RWPE2 (cell line): ENCODE measurements at regions not wholly inside any gene's neighbourhood (a gene's known extent, or its start where the extent isn't known, plus 50 kb on each side); places are given as distances from the start of the nearest gene placed in this dataset.

Source experiments
- ATAC-seq: fragments of 200-7000 bp; cut with Tn5 transposase; 3 replicates; pipeline ENCODE4 v1.9.1; 2021; ENCODE audit warnings: low read depth
- DNase-seq: peaks from one replicate; pipeline ENCODE4 v3.0.0-alpha.2; 2020; ENCODE audit warnings: low spot score
- H3K27ac ChIP-seq: fragments of 450-650 bp; 2 replicates; pipeline ENCODE4 v1.5.1; 2017; ENCODE audit warnings: mild to moderate bottlenecking; ENCODE audit not compliant: poor library complexity, severe bottlenecking
- H3K27me3 ChIP-seq: fragments of 250-450 bp; sonication (Bioruptor Pico); 2 replicates; pipeline ENCODE4 v1.5.1; 2021; ENCODE audit warnings: mild to moderate bottlenecking, moderate library complexity; ENCODE audit not compliant: insufficient read depth, poor library complexity, severe bottlenecking
- H3K36me3 ChIP-seq: fragments of 250-450 bp; sonication (Bioruptor Pico); 2 replicates; pipeline ENCODE4 v1.5.1; 2020; ENCODE audit warnings: low read depth, mild to moderate bottlenecking, moderate library complexity
- H3K4me1 ChIP-seq: fragments of 250-450 bp; sonication (Bioruptor Pico); 2 replicates; pipeline ENCODE4 v1.5.1; 2021; ENCODE audit warnings: mild to moderate bottlenecking, moderate library complexity; ENCODE audit not compliant: insufficient read depth, poor library complexity, severe bottlenecking
- H3K4me3 ChIP-seq: fragments of 250-450 bp; sonication (Bioruptor Pico); 2 replicates; pipeline ENCODE4 v1.5.1; 2021; ENCODE audit warnings: mild to moderate bottlenecking, moderate library complexity; ENCODE audit not compliant: severe bottlenecking
- H3K9me3 ChIP-seq: fragments of 250-450 bp; sonication (Bioruptor Pico); 2 replicates; pipeline ENCODE4 v1.5.1; 2021; ENCODE audit warnings: mild to moderate bottlenecking, moderate library complexity; ENCODE audit not compliant: severe bottlenecking
- TF ChIP-seq, protein P1 (sequence below): fragments of 450-650 bp; IDR thresholded peaks from one replicate; pipeline ENCODE4 v1.5.1; 2017; ENCODE audit warnings: mild to moderate bottlenecking, moderate library complexity; ENCODE audit not compliant: poor library complexity, severe bottlenecking

DNA sequence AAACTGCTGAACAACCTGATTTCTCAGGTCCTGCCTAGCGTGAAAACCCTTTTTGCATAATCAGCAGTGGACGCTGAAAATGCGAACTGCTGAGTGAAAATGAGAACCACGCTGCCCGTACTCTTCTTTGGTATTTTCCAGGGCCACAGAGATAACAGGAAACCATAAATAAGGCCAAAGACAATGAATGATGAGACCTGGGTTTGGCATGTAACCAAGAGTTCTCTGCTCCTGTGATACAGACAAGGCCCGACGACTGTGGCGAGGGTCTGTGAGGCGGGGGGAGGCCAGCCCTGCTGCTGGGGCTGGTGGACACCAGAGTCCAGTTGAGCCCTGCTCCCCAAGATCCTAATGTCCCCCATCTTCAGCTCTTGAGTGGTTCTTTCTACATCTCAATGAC, 236.0 kb downstream of the WDR11 start:
- H3K27ac ChIP-seq = no peak overlapping the region
- no peaks in the 10 kb centered on the region for H3K9me3 ChIP-seq
- H3K36me3 ChIP-seq = no peaks in the 10 kb centered on the region
- ATAC-seq = no peak
- H3K4me1 ChIP-seq = peaks cover 4% of the 10 kb centered on the region
- TF ChIP-seq, protein P1, sequence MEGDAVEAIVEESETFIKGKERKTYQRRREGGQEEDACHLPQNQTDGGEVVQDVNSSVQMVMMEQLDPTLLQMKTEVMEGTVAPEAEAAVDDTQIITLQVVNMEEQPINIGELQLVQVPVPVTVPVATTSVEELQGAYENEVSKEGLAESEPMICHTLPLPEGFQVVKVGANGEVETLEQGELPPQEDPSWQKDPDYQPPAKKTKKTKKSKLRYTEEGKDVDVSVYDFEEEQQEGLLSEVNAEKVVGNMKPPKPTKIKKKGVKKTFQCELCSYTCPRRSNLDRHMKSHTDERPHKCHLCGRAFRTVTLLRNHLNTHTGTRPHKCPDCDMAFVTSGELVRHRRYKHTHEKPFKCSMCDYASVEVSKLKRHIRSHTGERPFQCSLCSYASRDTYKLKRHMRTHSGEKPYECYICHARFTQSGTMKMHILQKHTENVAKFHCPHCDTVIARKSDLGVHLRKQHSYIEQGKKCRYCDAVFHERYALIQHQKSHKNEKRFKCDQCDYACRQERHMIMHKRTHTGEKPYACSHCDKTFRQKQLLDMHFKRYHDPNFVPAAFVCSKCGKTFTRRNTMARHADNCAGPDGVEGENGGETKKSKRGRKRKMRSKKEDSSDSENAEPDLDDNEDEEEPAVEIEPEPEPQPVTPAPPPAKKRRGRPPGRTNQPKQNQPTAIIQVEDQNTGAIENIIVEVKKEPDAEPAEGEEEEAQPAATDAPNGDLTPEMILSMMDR = no peak
- no peak overlapping the region for H3K4me3 ChIP-seq
- no peaks in the 10 kb centered on the region for H3K27me3 ChIP-seq
- no peak for DNase-seq

DNA sequence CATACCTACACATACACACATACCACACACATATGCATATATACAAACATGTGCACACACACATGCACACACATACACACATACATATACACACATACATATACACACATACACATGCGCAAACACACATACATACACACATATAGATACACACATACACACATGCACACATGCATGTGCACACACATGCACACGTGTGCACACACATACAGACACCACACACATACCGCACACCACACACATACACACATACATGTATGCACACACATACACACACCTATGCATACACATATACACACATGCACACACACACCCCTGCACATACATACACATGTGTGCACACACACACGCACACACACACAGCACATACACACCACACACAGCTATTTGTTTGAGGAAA, 236.5 kb downstream of the WDR11 start:
- TF ChIP-seq, protein P1 = no peak
- Histone ChIP-seq H3K4me3 (no peak overlapping the region), H3K27me3 (no peaks in the 10 kb centered on the region), H3K9me3 (no peaks in the 10 kb centered on the region), H3K36me3 (no peaks in the 10 kb centered on the region), H3K4me1 (peaks cover 9% of the 10 kb centered on the region), H3K27ac (no peak overlapping the region)
- no peak for DNase-seq
- no peak for ATAC-seq

DNA sequence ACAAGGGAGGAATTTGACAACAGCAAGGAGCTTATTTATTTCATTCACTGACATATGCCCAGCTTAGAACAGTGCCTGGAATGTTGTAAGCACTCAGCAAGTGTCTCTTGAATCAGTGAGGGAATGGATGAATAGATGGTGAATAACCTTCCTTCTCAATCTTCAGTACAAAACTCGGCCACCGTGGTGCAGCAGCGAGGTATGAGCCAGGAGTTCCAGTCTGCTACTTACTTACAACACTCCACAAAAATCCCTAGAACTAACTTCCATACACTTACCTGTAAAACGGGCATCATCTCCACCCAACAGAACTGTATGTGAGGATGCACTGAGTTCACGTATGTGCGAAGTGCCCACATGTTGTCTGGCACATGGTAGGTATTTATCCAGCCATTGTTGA, 237.4 kb downstream of the WDR11 start:
- Histone ChIP-seq H3K27me3 (no peaks in the 10 kb centered on the region), H3K9me3 (no peaks in the 10 kb centered on the region), H3K4me3 (no peak overlapping the region), H3K4me1 (peaks cover 14% of the 10 kb centered on the region), H3K27ac (no peak overlapping the region), H3K36me3 (no peaks in the 10 kb centered on the region)
- DNase-seq (no peak), ATAC-seq (peak; percentile 78)
- TF ChIP-seq, protein P1 = peak; percentile 57

DNA sequence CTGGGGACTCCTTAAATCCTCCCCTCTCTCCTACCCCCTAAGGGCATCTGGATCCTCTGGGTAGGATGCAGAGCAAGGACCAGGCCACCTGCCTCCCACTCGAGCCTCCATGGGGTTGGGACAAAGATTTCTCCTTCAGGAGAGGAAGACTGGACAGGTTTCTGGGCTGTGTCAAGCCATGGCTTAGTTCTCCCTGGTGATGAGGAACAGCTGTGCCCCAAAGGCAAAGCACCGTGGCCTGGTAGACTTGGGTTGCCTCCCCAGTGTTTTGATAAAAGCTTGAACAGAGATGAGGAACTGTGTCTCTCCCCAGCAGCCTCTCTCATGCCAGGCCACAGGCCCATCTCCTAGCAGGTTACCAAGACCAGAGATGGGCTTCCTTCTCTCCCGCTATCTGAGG, 238.3 kb downstream of the WDR11 start:
- no peak overlapping the region for H3K27ac ChIP-seq
- ATAC-seq = no peak
- no peaks in the 10 kb centered on the region for H3K36me3 ChIP-seq
- H3K27me3 ChIP-seq = no peaks in the 10 kb centered on the region
- peaks cover 14% of the 10 kb centered on the region for H3K4me1 ChIP-seq
- no peak overlapping the region for H3K4me3 ChIP-seq
- no peaks in the 10 kb centered on the region for H3K9me3 ChIP-seq
- TF ChIP-seq, protein P1 = no peak
- DNase-seq = no peak

DNA sequence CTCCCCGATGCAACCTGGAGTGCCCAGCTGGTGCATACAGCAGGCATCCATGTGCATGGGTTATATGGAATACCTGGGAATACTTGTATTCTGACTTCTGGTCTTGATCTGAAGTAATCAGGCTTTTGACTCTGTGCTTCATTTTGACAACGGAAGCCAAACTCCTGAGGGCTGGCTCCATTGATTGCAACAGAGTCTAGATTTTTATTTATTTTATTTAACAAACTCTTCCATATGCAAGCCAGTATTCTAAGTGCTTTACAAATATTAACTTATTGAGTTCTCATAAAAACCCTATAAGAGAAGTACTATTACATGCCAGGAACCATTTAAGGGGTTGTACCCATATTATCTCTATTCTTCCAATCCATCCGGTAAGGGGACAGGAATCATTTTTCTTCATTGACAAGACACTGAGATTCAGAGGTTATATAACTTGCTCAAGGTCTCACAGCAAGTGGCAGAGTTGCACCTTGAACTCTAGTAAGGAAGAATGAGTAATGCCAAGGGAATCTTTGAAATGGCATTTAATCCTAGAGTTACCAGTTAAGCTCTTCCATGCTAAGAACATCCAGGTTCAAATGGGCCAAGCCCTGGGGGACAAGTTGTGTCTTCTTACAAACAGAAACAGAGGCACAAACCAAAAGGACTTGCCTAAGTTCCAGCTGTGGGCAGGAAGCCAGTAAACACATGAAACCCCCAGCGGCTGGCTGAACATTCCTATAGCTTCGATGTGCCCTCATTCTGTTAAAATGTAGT, 241.0 kb downstream of the WDR11 start:
- Histone ChIP-seq H3K27me3 (no peaks in the 10 kb centered on the region), H3K4me1 (peaks cover 14% of the 10 kb centered on the region), H3K4me3 (no peak overlapping the region), H3K9me3 (no peaks in the 10 kb centered on the region), H3K27ac (peak overlapping the region; percentile 59), H3K36me3 (no peaks in the 10 kb centered on the region)
- TF ChIP-seq, protein P1 = no peak
- no peak for DNase-seq
- peak; percentile 79 for ATAC-seq
